ENCODE measurements at regions not wholly inside any gene's neighbourhood (a gene's known extent, or its start where the extent isn't known, plus 50 kb on each side); places are given as distances from the start of the nearest gene placed in this dataset.

DNA sequence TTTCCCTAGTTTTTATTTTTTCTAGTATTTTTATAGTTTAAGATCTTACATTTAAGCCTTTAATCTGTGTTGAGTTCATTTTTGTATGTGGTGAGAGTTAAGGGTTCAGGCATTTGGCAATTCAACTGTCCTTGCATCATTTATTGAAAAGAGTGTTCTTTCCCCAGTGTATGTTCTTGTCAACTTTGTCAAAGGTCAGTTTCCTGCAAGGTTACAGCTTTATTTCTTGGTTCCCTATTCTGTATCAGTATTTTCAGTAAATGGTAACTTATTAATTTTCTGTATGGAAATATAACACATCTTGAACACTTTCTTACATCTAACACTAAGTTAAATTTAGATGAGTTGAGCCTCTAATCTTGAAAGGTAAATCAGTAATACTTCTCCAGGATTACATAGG, 1770.1 kb downstream of the OTOL1 start:
- Histone ChIP-seq H3K36me3 (ENCODE audit: insufficient read depth, low read length, poor library complexity, severe bottlenecking) (no peaks in the 10 kb centered on the region), H3K4me3 (ENCODE audit: low read depth, low read length, poor library complexity, severe bottlenecking) (no peak overlapping the region), H3K27ac (ENCODE audit: low read depth, low read length, poor library complexity, severe bottlenecking) (no peak overlapping the region), H3K9me3 (ENCODE audit: low read depth, low read length, poor library complexity, severe bottlenecking) (no peaks in the 10 kb centered on the region), H3K27me3 (replicated peaks; ENCODE audit: insufficient read depth, low read depth, low read length, poor library complexity) (no peaks in the 10 kb centered on the region), H3K4me1 (ENCODE audit: insufficient read depth, low read length, poor library complexity, severe bottlenecking) (no peaks in the 10 kb centered on the region)
- ChIA-PET POLR2A (ENCODE audit: low non-redundant PET) (no interaction called here), CTCF (no interaction called here)
- no peak for TF ChIP-seq EZH2 (IDR thresholded peaks at IDR 0.05; ENCODE audit: borderline replicate concordance, low read depth, low read length, poor library complexity, severe bottlenecking)
- intact Hi-C loops (cut with micrococcal nuclease; ENCODE audit: unreplicated experiment) = no loop called here
- BruUV-seq (replicated peaks) = no TSS peak
- DNase-seq (ENCODE audit: low spot score) = no peak

DNA sequence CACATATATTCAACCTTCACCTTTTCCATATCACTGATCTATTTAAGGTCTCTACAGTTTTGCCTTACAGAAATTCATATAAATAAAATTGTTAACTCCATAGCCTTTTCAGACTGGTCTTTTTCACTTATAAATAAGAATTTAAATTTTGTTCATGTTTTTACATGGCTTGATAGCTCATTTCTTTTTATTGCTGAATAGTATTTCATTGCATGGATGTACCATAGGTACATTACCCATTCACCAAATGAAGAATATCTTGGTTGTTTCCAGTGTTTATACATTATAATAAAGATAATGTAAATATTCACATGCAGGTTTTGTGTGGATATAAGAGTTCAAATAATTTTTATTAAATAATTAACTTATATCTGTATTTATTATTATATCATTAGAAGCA, 1765.0 kb downstream of the OTOL1 start:
- CTCF ChIA-PET = no interaction called here
- TF ChIP-seq, protein P1, sequence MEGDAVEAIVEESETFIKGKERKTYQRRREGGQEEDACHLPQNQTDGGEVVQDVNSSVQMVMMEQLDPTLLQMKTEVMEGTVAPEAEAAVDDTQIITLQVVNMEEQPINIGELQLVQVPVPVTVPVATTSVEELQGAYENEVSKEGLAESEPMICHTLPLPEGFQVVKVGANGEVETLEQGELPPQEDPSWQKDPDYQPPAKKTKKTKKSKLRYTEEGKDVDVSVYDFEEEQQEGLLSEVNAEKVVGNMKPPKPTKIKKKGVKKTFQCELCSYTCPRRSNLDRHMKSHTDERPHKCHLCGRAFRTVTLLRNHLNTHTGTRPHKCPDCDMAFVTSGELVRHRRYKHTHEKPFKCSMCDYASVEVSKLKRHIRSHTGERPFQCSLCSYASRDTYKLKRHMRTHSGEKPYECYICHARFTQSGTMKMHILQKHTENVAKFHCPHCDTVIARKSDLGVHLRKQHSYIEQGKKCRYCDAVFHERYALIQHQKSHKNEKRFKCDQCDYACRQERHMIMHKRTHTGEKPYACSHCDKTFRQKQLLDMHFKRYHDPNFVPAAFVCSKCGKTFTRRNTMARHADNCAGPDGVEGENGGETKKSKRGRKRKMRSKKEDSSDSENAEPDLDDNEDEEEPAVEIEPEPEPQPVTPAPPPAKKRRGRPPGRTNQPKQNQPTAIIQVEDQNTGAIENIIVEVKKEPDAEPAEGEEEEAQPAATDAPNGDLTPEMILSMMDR (conservative IDR thresholded peaks at IDR 0.05; ENCODE audit: low read depth, low read length) = no peak
- no peak for TF ChIP-seq EZH2 (IDR thresholded peaks at IDR 0.05; ENCODE audit: borderline replicate concordance, low read depth, low read length, poor library complexity, severe bottlenecking)
- BruUV-seq (replicated peaks) = no TSS peak

DNA sequence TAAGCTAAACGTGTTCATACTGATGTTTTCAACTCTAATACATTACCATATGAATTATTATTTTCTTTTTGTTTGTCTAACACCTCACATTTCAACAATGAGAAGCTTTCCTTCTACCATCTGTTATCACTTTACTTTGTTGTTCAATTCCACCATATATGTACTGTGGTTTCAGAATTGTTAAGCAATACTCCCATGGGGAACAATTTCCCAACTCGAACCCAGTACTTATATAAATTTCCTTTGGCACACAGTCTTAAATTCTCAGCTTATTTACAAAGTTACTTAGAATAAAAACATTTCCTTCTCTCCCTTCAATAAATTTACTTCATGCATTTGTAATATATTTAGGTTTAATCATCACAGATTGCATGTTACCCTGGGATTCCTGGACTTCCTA, 1764.4 kb downstream of the OTOL1 start:
- Histone ChIP-seq H3K4me1 (ENCODE audit: insufficient read depth, low read length, poor library complexity, severe bottlenecking) (no peaks in the 10 kb centered on the region), H3K36me3 (ENCODE audit: insufficient read depth, low read length, poor library complexity, severe bottlenecking) (no peaks in the 10 kb centered on the region), H3K27ac (ENCODE audit: low read depth, low read length, poor library complexity, severe bottlenecking) (no peak overlapping the region), H3K4me3 (ENCODE audit: low read depth, low read length, poor library complexity, severe bottlenecking) (no peak overlapping the region), H3K27me3 (replicated peaks; ENCODE audit: insufficient read depth, low read depth, low read length, poor library complexity) (no peaks in the 10 kb centered on the region), H3K9me3 (ENCODE audit: low read depth, low read length, poor library complexity, severe bottlenecking) (no peaks in the 10 kb centered on the region)
- BruUV-seq (replicated peaks) = no TSS peak
- TF ChIP-seq EZH2 (IDR thresholded peaks at IDR 0.05; ENCODE audit: borderline replicate concordance, low read depth, low read length, poor library complexity, severe bottlenecking) = no peak
- TF ChIP-seq, protein P1 (conservative IDR thresholded peaks at IDR 0.05; ENCODE audit: low read depth, low read length) = no peak
- ChIA-PET POLR2A (ENCODE audit: low non-redundant PET) (no interaction called here), CTCF (no interaction called here)
- no peak for DNase-seq (ENCODE audit: low spot score)
- intact Hi-C loops (cut with micrococcal nuclease; ENCODE audit: unreplicated experiment) = no loop called here

More for the DNA sequence above, 1765.0 kb downstream of the OTOL1 start:
- DNase-seq (ENCODE audit: low spot score) = no peak
- H3K36me3 ChIP-seq (ENCODE audit: insufficient read depth, low read length, poor library complexity, severe bottlenecking) = no peaks in the 10 kb centered on the region
- intact Hi-C loops (cut with micrococcal nuclease; ENCODE audit: unreplicated experiment) = no loop called here
- H3K4me1 ChIP-seq (ENCODE audit: insufficient read depth, low read length, poor library complexity, severe bottlenecking) = no peaks in the 10 kb centered on the region
- no peak overlapping the region for H3K27ac ChIP-seq (ENCODE audit: low read depth, low read length, poor library complexity, severe bottlenecking)
- POLR2A ChIA-PET (ENCODE audit: low non-redundant PET) = no interaction called here
- H3K27me3 ChIP-seq (replicated peaks; ENCODE audit: insufficient read depth, low read depth, low read length, poor library complexity) = no peaks in the 10 kb centered on the region
- H3K4me3 ChIP-seq (ENCODE audit: low read depth, low read length, poor library complexity, severe bottlenecking) = no peak overlapping the region
- H3K9me3 ChIP-seq (ENCODE audit: low read depth, low read length, poor library complexity, severe bottlenecking) = no peaks in the 10 kb centered on the region

DNA sequence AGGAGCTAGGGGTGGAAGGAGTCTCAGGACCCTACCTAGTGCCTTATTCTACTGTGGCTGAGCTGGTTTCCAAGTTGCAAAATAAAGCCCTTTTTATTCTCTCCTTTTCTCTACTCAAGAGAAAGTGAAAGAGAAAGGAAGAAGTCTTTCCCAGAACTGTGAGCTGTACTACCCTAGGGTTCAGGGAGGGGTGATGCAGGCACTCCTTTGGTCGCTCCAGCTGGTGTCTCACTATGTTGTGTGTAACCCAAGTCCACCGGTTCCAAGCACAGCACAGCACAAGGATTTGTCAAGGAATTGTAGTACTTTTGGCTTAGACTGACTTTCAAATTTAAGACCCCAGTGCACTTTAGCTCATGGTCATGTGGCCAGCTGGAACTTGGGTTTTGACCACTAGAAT, 1721.7 kb downstream of the OTOL1 start:
- Histone ChIP-seq H3K4me3 (ENCODE audit: low read depth, low read length, poor library complexity, severe bottlenecking) (no peak overlapping the region), H3K4me1 (ENCODE audit: insufficient read depth, low read length, poor library complexity, severe bottlenecking) (no peaks in the 10 kb centered on the region), H3K27ac (ENCODE audit: low read depth, low read length, poor library complexity, severe bottlenecking) (no peak overlapping the region), H3K27me3 (replicated peaks; ENCODE audit: insufficient read depth, low read depth, low read length, poor library complexity) (no peaks in the 10 kb centered on the region), H3K36me3 (ENCODE audit: insufficient read depth, low read length, poor library complexity, severe bottlenecking) (no peaks in the 10 kb centered on the region), H3K9me3 (ENCODE audit: low read depth, low read length, poor library complexity, severe bottlenecking) (no peaks in the 10 kb centered on the region)
- TF ChIP-seq, protein P1 (conservative IDR thresholded peaks at IDR 0.05; ENCODE audit: low read depth, low read length) = no peak
- TF ChIP-seq EZH2 (IDR thresholded peaks at IDR 0.05; ENCODE audit: borderline replicate concordance, low read depth, low read length, poor library complexity, severe bottlenecking) = no peak
- intact Hi-C loops (cut with micrococcal nuclease; ENCODE audit: unreplicated experiment) = no loop called here
- POLR2A ChIA-PET (ENCODE audit: low non-redundant PET) = no interaction called here
- DNase-seq (ENCODE audit: low spot score) = no peak
- BruUV-seq (replicated peaks) = no TSS peak
- CTCF ChIA-PET = no interaction called here

Measured in A673 (cell line).